Embryonic facial prominence (tissue), 1 donor: ENCODE measurements at regions not wholly inside any gene's neighbourhood (a gene's known extent, or its start where the extent isn't known, plus 50 kb on each side); places are given as distances from the start of the nearest gene placed in this dataset.

Experiments used
- DNase-seq: peaks from one replicate; pipeline ENCODE4 v3.0.0-alpha.2; 2016; ENCODE audit errors: extremely low spot score

GRCh38 chr11:76276781-76277155, 70.5 kb upstream of the WNT11 start:
- DNase-seq = no peak

- no peak for DNase-seq
Measured at GRCh38 chr11:76276046-76276780, 69.9 kb upstream of the WNT11 start.

DNA sequence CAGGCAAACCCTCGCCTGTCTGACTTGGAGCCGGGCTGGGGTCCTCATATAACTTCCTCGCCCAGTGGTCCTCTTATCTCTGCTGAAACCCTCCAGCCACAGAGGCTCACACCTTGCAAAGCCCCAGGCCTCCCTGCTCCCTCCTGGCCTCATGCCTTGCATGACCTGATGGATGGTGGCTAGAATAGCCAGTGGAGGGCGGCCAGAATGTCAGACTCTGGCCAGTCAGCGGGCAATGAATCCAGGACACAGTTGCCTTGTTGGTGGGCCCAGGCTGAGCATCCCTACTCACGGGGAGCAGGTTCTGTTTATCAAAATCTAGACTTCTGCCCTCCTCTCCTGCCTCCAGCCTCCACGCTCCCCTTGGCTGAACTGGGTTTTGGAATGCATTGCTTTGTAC, 69.1 kb upstream of the WNT11 start:
- no peak for DNase-seq

- no peak for DNase-seq
Measured at GRCh38 chr11:76271068-76271467, 64.8 kb upstream of the WNT11 start.

- peak; percentile 14 for DNase-seq
Measured at GRCh38 chr11:76270389-76270788, 64.1 kb upstream of the WNT11 start.

- DNase-seq = peak; percentile 37
Measured at GRCh38 chr11:76269661-76270261, 63.5 kb upstream of the WNT11 start.

GRCh38 chr11:76269247-76269646, 62.9 kb upstream of the WNT11 start:
- DNase-seq = no peak

GRCh38 chr11:76268498-76268897, 62.2 kb upstream of the WNT11 start:
- DNase-seq = no peak

GRCh38 chr11:76267556-76267955, 61.3 kb upstream of the WNT11 start:
- no peak for DNase-seq

- no peak for DNase-seq
Measured at GRCh38 chr11:76266286-76267100, 60.2 kb upstream of the WNT11 start.

GRCh38 chr11:76265771-76266241, 59.5 kb upstream of the WNT11 start:
- no peak for DNase-seq

DNA sequence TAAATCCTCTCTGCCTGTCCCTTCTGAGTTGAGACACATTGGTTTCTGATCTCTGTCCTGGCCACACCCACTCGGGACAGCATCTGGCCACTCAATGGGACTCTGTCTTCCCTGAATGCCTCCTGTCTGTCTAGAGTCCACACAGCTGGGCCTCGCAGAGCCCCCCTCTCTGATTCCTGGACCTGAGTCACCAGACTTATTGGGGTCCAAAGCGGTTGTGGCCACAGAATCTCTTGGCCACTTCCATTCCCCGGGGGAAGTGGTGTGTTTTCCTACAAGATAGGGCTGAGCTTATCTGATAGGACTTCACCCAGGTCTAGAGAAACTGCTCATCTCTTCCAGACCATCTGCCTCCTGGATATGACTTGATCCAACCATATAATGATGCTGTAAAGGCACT, 57.4 kb upstream of the WNT11 start:
- no peak for DNase-seq

GRCh38 chr11:76263166-76263565, 56.9 kb upstream of the WNT11 start:
- no peak for DNase-seq

DNA sequence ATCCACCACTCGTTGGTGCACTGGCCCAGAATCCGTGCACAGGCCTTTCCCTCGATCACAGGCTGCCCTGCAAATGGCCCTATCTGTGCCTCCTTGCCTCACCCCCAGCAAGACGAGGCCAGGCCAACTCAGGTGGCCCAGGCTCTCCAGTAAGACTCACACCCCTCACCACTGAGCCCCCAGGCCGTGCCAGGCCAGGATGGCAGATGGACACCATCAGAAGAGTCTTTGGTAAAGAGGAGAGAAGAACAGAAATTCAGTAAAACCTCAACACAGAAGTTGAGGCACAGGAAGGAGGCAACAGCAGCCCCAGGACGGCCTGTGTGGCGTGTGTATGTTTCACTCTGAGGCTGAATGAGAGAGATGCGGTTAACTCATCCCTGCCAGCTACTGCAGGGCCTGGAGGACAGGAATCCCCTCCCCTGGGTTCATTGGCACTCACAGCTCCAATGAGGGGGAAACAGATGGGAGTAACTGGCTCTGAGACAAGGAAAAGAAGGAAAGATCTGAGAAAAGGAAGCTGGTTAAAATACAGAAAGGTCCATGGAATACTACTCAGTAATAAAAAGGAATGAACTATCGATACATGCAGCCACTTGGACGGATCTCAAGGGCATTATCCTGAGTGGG, 54.1 kb upstream of the WNT11 start:
- no peak for DNase-seq

DNA sequence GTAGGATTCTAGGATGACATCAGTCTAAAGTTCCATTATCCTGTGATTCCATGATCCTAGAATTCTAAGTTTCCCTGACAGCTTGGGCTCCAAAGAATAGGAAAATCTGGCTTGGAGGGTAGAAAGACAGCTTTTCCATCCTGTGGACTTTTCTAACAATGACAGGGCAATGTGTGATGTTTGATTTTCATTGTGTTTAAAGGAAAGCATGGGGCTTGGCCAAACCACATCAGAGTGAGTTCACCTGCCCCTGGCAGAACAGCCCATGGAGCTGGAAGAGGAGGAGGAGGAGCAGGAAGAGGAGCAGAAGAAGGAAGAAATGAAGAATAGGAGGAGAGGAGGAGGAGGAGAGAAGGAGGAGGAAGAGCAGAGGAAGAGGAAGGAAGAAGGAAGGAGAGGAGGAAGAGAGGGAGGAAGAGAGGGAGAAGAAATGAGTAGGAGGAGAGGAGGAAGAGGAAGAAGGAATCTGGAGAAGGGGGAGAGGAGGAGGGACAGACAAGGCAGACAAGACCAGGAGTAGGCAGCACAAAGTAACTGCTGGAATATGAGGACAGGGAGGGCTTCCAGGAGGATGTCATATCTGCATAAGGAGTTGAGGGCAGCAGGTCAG, 53.1 kb upstream of the WNT11 start:
- DNase-seq = no peak

DNA sequence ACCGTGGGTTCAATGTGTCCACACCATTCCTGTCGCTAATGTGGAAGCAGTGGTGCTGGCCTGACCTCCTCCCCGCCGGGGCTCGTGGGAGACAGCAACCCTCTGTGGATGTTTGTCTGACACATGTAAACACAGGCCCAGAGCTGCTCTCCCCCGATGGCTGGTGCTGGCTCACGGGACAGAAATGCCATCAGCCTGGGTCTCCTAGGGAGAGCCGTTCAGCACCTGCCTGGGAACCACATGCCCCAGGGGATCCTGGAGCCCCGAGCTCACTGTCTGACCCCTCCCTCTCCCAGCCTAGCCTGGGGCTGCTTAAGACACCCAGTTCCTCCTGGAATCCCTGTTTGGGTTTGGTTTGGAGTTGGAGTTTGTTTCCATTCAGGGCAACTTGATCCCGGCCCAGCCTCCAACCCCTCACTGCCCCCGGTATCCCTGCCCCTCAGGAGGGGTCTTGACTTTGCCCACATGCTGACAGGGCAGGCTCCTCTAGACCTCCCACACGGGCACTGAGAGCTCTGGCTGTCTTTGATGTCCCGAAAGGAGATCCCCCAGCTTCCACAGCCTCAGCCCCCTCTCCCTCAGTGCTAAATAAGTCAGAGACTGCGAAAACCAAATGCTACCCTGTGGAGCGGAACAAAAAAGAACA, 50.9 kb upstream of the WNT11 start:
- no peak for DNase-seq

GRCh38 chr11:76256448-76256847, 50.1 kb upstream of the WNT11 start:
- DNase-seq = no peak
